IPS-15b (cell line): ENCODE measurements at regions not wholly inside any gene's neighbourhood (a gene's known extent, or its start where the extent isn't known, plus 50 kb on each side); places are given as distances from the start of the nearest gene placed in this dataset.

Source experiments
- H3K27me3 ChIP-seq: one replicate; pipeline ENCODE4 v1.6.1; 2013; ENCODE audit warnings: low read length; ENCODE audit not compliant: control insufficient read depth, insufficient read depth
- H3K36me3 ChIP-seq: one replicate; pipeline ENCODE4 v1.6.1; 2013; ENCODE audit warnings: low read length; ENCODE audit not compliant: control insufficient read depth, insufficient read depth
- H3K4me1 ChIP-seq: one replicate; pipeline ENCODE4 v1.6.1; 2013; ENCODE audit warnings: mild to moderate bottlenecking, low read length; ENCODE audit not compliant: control insufficient read depth, insufficient read depth
- H3K4me3 ChIP-seq: one replicate; pipeline ENCODE4 v1.5.1; 2013; ENCODE audit warnings: low read depth, low read length
- H3K9ac ChIP-seq: one replicate; pipeline ENCODE4 v1.6.1; 2013; ENCODE audit warnings: low read depth, mild to moderate bottlenecking, low read length
- H3K9me3 ChIP-seq: one replicate; pipeline ENCODE4 v1.6.1; 2013; ENCODE audit warnings: mild to moderate bottlenecking, low read length; ENCODE audit not compliant: control insufficient read depth, insufficient read depth

DNA sequence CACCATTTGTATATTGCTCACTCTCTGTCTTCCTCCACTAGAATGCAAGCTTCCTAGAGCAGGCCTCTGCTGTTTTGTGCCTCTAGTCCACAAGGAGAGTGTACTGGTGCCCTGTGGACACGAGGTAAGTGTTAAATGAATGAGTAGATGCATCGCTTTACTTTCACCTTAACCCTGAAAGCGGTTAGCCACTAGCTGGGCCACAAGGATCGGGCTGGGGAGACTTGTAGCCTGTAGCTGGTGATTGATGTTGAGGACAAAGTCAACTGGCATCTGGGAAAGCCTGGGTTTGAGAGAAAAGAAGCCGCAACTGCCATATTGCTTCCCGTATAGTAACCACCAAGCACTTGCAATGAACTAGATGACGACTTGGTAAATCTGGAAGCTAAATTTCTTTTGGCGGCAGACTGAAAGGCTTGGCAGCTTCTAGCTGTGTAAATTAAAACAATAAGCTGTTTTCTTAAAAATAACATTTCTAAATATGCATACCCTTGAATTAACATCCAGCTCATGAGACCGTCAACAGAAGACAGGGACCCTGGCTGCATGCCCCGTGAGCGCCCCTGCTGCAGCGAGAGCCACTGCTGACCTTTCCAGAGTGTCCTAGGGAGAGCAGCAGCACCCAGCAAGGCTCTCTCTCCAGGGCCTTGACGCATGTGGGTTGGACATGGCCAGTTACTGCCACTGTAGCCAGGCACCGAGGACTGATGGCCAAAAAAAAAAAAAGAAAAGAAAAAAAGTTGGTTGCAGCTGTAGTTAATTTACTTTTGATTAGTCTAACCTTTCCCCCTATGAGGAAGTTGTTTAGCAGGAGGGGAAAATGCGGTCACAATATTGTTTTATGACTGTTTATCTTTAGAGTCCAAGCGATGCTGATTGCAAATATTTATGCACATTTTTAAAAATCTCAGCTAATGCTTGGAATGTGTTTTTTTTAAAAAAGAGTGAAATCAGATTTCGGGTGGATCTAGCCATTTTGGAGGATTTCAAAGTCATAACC is 315.1 kb downstream of the TFAP2C start:
- no peaks in the 10 kb centered on the region for H3K9me3 ChIP-seq
- no peak overlapping the region for H3K9ac ChIP-seq
- no peaks in the 10 kb centered on the region for H3K36me3 ChIP-seq
- H3K4me1 ChIP-seq: no peaks in the 10 kb centered on the region
- H3K4me3 ChIP-seq: no peak overlapping the region
- H3K27me3 ChIP-seq: peaks cover 4% of the 10 kb centered on the region

DNA sequence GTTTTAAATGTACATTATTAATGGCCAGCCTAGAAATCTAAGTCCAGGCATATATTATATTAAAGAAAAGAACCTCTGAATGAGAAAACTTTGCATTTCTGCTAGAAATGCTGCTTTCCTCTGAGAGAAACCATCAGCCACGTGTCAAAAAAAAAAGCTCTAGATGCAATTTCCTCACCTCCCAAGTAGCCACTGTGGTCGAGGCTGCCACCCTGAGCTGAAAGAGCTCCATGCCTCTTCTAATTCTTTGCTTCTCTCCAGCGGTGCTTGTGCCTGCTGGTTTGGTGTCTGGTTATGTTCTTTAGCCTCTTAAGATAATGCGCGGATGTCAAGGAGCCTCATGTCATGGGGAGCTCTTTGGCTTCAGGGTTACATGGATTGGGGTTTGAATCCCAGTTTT is 316.0 kb downstream of the TFAP2C start:
- Histone ChIP-seq H3K9me3 (no peaks in the 10 kb centered on the region), H3K36me3 (no peaks in the 10 kb centered on the region), H3K9ac (no peak overlapping the region), H3K4me1 (no peaks in the 10 kb centered on the region), H3K4me3 (no peak overlapping the region), H3K27me3 (peaks cover 4% of the 10 kb centered on the region)

DNA sequence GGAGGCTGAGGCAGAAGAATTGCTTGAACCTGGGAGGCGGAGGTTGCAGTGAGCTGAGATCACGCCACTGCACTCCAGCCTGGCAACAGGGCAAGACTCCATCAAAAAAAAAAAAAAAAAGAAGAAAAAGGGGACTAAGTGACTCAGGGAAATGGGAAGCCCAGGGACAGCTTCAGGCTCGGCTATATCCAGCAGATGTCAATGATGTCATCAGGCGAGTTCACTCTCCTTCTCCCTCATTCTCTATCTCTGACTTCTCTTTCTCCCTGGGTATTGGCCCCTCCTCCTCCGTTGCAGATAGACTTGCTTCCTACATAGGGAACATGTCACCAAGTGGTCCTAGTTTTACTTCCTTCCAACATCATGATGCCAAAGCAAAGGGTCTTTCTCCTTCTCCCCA is 316.8 kb downstream of the TFAP2C start:
- no peaks in the 10 kb centered on the region for H3K9me3 ChIP-seq
- H3K9ac ChIP-seq: no peak overlapping the region
- no peaks in the 10 kb centered on the region for H3K4me1 ChIP-seq
- H3K27me3 ChIP-seq: peaks cover 4% of the 10 kb centered on the region
- no peak overlapping the region for H3K4me3 ChIP-seq
- H3K36me3 ChIP-seq: no peaks in the 10 kb centered on the region

DNA sequence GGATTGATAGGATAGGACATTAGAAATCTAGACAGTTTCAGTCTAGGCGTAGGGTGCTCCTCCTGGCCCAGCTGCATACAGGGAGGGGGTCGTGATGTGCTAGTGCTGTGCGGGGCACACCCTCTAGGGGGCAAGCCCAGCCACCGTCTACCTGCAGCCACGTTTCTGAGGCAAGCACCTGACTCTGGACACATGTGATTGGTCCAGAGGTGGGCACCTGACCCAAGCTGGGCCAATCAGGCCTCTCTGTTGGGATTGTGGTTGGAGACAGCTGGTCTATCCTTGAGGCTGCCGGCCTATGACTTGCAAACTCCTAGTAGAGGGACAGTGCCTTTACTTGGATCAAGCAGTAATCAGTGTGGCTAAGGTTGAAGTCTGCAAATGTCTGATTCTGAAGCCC is 317.1 kb downstream of the BMP7 start:
- Histone ChIP-seq H3K9me3 (no peaks in the 10 kb centered on the region), H3K4me1 (no peaks in the 10 kb centered on the region), H3K9ac (no peak overlapping the region), H3K4me3 (no peak overlapping the region), H3K27me3 (peaks cover 4% of the 10 kb centered on the region), H3K36me3 (no peaks in the 10 kb centered on the region)

DNA sequence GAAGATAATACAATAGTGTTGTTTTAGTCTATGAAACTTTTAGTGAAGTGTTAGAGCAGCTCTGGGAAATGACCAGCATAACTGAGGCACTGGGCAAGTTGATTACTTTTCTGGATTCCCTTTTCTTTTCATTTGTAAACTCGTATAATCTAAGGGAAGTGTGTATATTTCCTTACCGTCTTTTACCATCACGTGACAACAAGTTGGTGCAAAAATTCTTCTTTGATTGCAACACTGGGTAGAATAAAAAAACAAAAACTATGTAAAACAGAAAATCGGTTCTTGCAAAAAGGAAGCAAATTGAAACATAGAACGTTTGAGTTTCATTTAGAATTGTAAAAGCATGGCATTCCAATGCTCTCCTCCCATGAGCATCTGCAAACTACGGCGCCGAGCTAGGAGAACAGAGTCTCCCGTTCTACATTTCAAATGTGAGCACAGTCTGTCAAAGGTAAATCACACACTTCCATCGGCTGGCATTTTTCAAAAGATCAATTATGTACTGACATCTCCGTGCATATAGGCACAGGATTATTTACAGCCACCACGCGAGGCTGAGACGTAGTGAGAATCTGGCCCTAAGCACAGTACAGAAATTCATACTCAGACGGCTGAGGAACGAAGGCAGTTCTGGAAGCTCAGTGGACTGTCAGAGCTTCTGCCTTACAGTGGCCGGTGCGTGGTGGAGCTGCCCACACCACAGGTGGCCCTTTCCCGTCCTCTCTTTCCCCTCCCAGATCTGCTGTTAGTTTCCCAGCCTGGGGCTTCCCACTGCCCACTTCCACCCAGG is 314.0 kb downstream of the BMP7 start:
- H3K9ac ChIP-seq: no peak overlapping the region
- no peaks in the 10 kb centered on the region for H3K36me3 ChIP-seq
- no peaks in the 10 kb centered on the region for H3K27me3 ChIP-seq

DNA sequence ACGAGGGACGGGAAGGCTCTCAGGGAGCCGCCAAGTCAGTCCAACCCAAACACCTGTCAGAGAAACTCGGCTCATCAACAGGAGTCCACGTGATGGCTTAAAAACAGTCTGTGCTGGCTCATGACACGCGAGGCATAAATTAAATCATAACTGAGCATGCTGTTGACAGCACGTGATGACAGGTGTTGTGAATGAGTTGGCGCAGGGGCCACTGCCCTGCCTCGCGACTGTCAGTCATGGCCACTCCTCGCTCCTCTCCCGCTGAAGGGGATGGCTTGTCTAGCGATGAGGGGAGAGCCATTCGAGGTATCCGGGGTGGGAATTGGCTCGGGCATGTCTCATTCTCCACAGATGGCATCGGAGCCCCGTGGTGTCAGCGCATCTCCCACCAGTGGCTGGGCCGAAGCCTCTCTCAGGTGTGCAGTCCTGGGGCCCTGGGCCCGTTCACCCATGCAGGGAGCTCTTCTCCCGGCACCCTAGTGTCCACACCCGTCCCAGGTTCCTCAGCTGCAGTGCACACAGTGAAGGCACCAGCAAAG is 313.3 kb downstream of the BMP7 start:
- H3K9ac ChIP-seq: no peak overlapping the region
- no peak overlapping the region for H3K4me3 ChIP-seq
- no peaks in the 10 kb centered on the region for H3K9me3 ChIP-seq
- H3K4me1 ChIP-seq: no peaks in the 10 kb centered on the region
- no peaks in the 10 kb centered on the region for H3K36me3 ChIP-seq
- H3K27me3 ChIP-seq: no peaks in the 10 kb centered on the region

More for the DNA sequence above, 314.0 kb downstream of the BMP7 start:
- Histone ChIP-seq H3K9me3 (no peaks in the 10 kb centered on the region), H3K4me3 (no peak overlapping the region), H3K4me1 (no peaks in the 10 kb centered on the region)

DNA sequence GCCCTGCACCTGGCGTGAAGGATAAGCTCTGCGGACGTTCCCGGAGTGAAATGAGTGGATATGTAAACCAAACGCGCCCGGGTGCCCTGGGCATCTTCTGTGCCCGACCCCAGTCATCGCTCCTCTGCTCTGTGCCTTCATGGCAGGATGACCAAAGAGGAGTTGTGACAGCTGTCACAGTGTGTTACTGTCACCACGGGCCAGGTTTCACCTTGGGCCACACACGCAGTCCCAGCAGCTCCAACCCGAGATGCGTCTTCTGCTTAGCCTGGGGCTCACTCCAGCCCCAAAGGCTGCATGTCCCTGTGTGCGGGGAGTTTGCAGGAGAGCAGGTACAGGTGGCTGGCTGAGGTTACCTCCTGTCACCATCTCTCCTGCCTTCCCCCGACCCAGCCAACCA is 311.6 kb downstream of the BMP7 start:
- Histone ChIP-seq H3K4me3 (no peak overlapping the region), H3K36me3 (no peaks in the 10 kb centered on the region), H3K9ac (no peak overlapping the region), H3K9me3 (no peaks in the 10 kb centered on the region), H3K4me1 (no peaks in the 10 kb centered on the region), H3K27me3 (no peaks in the 10 kb centered on the region)

DNA sequence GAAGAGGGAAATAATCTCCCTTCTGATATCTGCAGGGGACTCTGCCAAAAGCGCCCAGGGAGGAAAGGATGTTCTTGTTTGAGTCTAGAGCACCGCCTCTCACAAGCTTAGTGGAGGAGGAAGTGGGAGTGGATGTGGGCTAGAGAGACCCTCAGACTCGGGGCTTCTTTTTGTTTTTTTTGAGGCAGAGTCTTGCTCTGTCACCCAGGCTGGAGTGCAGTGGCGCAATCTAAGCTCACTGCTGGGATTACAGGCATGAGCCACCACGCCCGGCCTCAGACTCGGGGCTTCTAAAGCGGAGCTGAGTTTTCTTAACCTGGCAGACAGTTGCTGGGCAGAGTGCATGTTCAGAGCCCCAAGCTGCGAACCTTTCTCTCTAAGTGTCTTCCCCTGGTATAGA is 310.8 kb downstream of the BMP7 start:
- Histone ChIP-seq H3K4me3 (no peak overlapping the region), H3K9ac (no peak overlapping the region), H3K27me3 (no peaks in the 10 kb centered on the region), H3K36me3 (no peaks in the 10 kb centered on the region), H3K4me1 (no peaks in the 10 kb centered on the region), H3K9me3 (no peaks in the 10 kb centered on the region)

DNA sequence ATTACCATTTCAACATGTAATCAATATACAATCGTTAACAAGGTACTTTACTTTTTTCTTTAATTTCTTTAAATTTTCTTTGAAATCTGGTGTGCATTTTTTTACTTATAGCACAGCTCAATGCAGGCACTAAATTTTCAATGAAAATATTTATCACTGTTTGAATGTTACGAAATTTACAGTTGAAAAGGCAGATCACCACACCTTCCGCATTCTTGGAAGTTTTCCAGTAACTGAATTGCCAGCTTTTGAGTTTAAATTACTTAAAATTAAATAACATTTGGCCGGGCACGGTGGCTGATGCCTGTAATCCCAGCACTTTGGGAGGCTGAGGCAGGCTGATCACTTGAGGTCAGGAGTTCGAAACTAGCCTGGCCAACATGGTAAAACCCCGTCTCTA is 309.9 kb downstream of the BMP7 start:
- H3K27me3 ChIP-seq: no peaks in the 10 kb centered on the region
- H3K4me1 ChIP-seq: no peaks in the 10 kb centered on the region
- H3K4me3 ChIP-seq: no peak overlapping the region
- H3K9ac ChIP-seq: no peak overlapping the region
- no peaks in the 10 kb centered on the region for H3K36me3 ChIP-seq
- H3K9me3 ChIP-seq: no peaks in the 10 kb centered on the region

DNA sequence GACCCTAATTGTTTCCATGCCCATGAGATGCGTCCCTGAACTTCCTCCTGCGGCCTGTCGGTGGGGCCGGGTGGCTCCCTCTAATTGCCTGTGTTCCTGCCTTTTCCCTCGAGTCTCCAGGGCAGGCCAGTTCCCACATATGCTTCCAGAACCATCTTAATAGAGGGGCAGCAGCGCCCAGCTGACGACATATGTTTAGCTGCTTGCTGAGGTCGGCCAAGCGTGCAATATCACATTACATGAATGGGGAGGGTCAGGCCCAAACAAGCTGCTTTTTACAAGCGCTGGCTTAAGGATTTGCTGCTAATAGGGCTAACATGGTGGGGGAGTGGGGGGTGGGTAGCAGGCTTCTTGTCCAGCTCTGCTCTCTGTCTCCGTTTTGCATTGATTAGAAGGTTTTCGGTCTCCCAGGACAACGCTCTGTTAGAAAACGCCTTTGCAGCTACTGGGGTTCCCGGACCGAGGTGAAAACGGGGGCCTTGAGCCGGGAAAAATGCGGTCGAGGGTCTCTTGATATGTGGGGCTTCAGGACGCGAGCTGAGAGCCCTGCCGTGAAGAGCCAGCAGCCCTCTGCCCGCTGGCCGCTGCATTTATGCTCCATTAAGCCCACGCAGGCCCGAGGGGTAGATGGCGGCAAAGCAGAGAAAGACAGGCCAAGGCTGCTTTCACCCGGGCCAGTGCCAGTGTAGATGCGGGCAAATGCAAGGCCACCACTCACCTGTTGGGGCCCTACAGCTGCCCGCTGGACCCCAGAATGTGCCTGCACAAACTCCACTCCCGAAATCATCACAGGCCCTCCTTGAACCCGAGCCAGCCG is 308.5 kb downstream of the BMP7 start:
- Histone ChIP-seq H3K4me1 (no peaks in the 10 kb centered on the region), H3K9me3 (no peaks in the 10 kb centered on the region), H3K27me3 (no peaks in the 10 kb centered on the region), H3K36me3 (no peaks in the 10 kb centered on the region), H3K4me3 (no peak overlapping the region), H3K9ac (no peak overlapping the region)

DNA sequence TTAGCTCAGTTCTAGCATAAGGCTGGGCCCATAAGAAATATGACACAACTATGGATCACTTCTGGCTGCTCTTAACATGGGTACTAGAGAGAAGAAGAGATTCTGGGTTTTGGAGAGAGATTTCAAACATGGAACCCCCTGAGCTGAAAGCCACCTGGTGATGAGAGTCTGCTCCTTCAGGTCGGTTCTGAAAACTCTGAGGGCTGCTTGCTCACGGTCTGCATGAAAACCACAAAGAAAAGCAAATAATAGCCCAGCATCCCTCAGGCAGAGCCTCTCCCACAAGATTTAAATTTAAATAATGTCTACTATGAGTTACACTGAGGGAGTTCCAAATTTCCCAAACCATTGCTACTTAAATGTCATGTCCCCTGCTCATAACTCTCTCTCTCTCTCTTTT is 301.5 kb downstream of the BMP7 start:
- Histone ChIP-seq H3K4me3 (no peak overlapping the region), H3K27me3 (no peaks in the 10 kb centered on the region), H3K36me3 (no peaks in the 10 kb centered on the region), H3K9me3 (no peaks in the 10 kb centered on the region), H3K9ac (no peak overlapping the region), H3K4me1 (peaks cover 5% of the 10 kb centered on the region)
